ENCODE measurements at regions not wholly inside any gene's neighbourhood (a gene's known extent, or its start where the extent isn't known, plus 50 kb on each side); places are given as distances from the start of the nearest gene placed in this dataset.

DNA sequence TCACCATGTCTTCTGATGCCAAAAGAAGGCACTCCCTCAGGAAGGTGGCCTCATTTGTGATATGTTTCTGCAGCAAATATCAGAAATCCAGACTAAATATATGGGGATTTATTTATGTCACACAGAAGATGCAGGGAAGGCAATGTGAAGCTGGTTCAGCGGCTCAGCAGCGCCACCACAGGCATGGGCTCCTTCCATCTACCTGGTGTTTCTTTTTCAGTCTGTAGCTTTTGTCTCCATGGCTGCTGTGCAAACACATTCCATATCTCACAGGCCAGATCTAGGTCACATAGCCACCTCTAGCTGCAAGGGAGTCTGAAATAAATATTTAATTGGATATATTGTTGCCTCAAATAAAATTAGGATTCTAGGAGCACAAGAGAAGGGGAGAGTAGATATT is 502.1 kb upstream of the IL12A start:
- peaks cover 8% of the 10 kb centered on the region for H3K27me3 Mint-ChIP-seq (ENCODE audit: insufficient read depth, unreplicated experiment)
- no peaks in the 10 kb centered on the region for H3K4me1 Mint-ChIP-seq (ENCODE audit: low read depth, unreplicated experiment)
- H3K36me3 Mint-ChIP-seq (ENCODE audit: insufficient read depth, unreplicated experiment): no peaks in the 10 kb centered on the region
- no peaks in the 10 kb centered on the region for H3K27me3 ChIP-seq (replicated peaks; ENCODE audit: control insufficient read depth, insufficient read depth, low read length)
- BruUV-seq (replicated peaks): no TSS peak
- no peaks in the 10 kb centered on the region for H3K4me1 ChIP-seq
- H3K9me3 ChIP-seq: no peaks in the 10 kb centered on the region
- intact Hi-C loops (cut with micrococcal nuclease; ENCODE audit: unreplicated experiment): no loop called here
- no peak for DNase-seq
- no peak overlapping the region for H3K27ac Mint-ChIP-seq (ENCODE audit: unreplicated experiment)
- H3K4me3 ChIP-seq (ENCODE audit: low read depth, low read length): no peak overlapping the region
- ChIA-PET POLR2A (no interaction called here), CTCF (no interaction called here)
- TF ChIP-seq, protein P1, sequence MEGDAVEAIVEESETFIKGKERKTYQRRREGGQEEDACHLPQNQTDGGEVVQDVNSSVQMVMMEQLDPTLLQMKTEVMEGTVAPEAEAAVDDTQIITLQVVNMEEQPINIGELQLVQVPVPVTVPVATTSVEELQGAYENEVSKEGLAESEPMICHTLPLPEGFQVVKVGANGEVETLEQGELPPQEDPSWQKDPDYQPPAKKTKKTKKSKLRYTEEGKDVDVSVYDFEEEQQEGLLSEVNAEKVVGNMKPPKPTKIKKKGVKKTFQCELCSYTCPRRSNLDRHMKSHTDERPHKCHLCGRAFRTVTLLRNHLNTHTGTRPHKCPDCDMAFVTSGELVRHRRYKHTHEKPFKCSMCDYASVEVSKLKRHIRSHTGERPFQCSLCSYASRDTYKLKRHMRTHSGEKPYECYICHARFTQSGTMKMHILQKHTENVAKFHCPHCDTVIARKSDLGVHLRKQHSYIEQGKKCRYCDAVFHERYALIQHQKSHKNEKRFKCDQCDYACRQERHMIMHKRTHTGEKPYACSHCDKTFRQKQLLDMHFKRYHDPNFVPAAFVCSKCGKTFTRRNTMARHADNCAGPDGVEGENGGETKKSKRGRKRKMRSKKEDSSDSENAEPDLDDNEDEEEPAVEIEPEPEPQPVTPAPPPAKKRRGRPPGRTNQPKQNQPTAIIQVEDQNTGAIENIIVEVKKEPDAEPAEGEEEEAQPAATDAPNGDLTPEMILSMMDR (IDR thresholded peaks at IDR 0.05; ENCODE audit: insufficient read depth in 1 of 2, low read depth in 1 of 2, low read length in 1 of 2, severe bottlenecking in 1 of 2, unreplicated experiment in 1 of 2): no peak
- H3K4me3 Mint-ChIP-seq (ENCODE audit: unreplicated experiment): no peak overlapping the region
- no peaks in the 10 kb centered on the region for H3K36me3 ChIP-seq (ENCODE audit: control insufficient read depth, insufficient read depth, low read length)
- H3K9me3 Mint-ChIP-seq (ENCODE audit: unreplicated experiment): no peaks in the 10 kb centered on the region

- no peaks in the 10 kb centered on the region for H3K27me3 ChIP-seq (replicated peaks; ENCODE audit: control insufficient read depth, insufficient read depth, low read length)
- TF ChIP-seq, protein P1 (IDR thresholded peaks at IDR 0.05; ENCODE audit: insufficient read depth in 1 of 2, low read depth in 1 of 2, low read length in 1 of 2, severe bottlenecking in 1 of 2, unreplicated experiment in 1 of 2): no peak
- no peaks in the 10 kb centered on the region for H3K4me1 ChIP-seq
- H3K9me3 ChIP-seq: no peaks in the 10 kb centered on the region
- intact Hi-C loops (cut with micrococcal nuclease; ENCODE audit: unreplicated experiment): no loop called here
- peaks cover 9% of the 10 kb centered on the region for H3K27me3 Mint-ChIP-seq (ENCODE audit: insufficient read depth, unreplicated experiment)
- CTCF ChIA-PET: no interaction called here
- no peaks in the 10 kb centered on the region for H3K4me1 Mint-ChIP-seq (ENCODE audit: low read depth, unreplicated experiment)
- H3K27ac Mint-ChIP-seq (ENCODE audit: unreplicated experiment): no peak overlapping the region
- no peaks in the 10 kb centered on the region for H3K9me3 Mint-ChIP-seq (ENCODE audit: unreplicated experiment)
- no peak for DNase-seq
- BruUV-seq (replicated peaks): no TSS peak
- no peak overlapping the region for H3K4me3 Mint-ChIP-seq (ENCODE audit: unreplicated experiment)
- POLR2A ChIA-PET: no interaction called here
- H3K4me3 ChIP-seq (ENCODE audit: low read depth, low read length): no peak overlapping the region
- no peaks in the 10 kb centered on the region for H3K36me3 Mint-ChIP-seq (ENCODE audit: insufficient read depth, unreplicated experiment)
- no peaks in the 10 kb centered on the region for H3K36me3 ChIP-seq (ENCODE audit: control insufficient read depth, insufficient read depth, low read length)
Observed at GRCh38 chr3:159487304-159487703, 501.3 kb upstream of the IL12A start.

DNA sequence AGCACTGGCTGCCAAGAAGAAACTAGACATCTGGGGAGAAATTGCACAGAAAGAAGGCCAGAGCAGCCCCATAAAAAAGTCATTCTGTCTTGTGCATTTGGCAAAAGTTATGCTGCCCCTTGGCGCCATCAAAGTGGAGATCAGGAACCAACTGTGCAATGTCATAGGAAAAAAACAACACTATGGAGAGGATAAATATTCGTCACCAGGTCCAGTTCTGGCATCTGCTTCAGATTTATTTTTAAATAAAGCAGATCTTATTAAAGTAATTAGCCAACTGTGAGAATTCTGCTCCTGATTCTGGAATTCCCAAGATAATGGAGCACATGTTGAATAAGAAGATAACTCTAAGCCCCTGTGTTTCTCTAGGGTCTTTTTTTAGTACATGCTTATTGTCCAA is 500.0 kb upstream of the IL12A start:
- ChIA-PET CTCF (no interaction called here), POLR2A (no interaction called here)
- Histone ChIP-seq H3K27me3 (replicated peaks; ENCODE audit: control insufficient read depth, insufficient read depth, low read length) (no peaks in the 10 kb centered on the region), H3K36me3 (ENCODE audit: control insufficient read depth, insufficient read depth, low read length) (no peaks in the 10 kb centered on the region), H3K4me1 (no peaks in the 10 kb centered on the region), H3K4me3 (ENCODE audit: low read depth, low read length) (no peak overlapping the region), H3K9me3 (no peaks in the 10 kb centered on the region)
- no peaks in the 10 kb centered on the region for H3K4me1 Mint-ChIP-seq (ENCODE audit: low read depth, unreplicated experiment)
- H3K27ac Mint-ChIP-seq (ENCODE audit: unreplicated experiment): no peak overlapping the region
- no peaks in the 10 kb centered on the region for H3K9me3 Mint-ChIP-seq (ENCODE audit: unreplicated experiment)
- DNase-seq: no peak
- TF ChIP-seq, protein P1 (IDR thresholded peaks at IDR 0.05; ENCODE audit: insufficient read depth in 1 of 2, low read depth in 1 of 2, low read length in 1 of 2, severe bottlenecking in 1 of 2, unreplicated experiment in 1 of 2): no peak
- peaks cover 11% of the 10 kb centered on the region for H3K27me3 Mint-ChIP-seq (ENCODE audit: insufficient read depth, unreplicated experiment)
- H3K4me3 Mint-ChIP-seq (ENCODE audit: unreplicated experiment): no peak overlapping the region
- BruUV-seq (replicated peaks): no TSS peak
- intact Hi-C loops (cut with micrococcal nuclease; ENCODE audit: unreplicated experiment): no loop called here
- H3K36me3 Mint-ChIP-seq (ENCODE audit: insufficient read depth, unreplicated experiment): no peaks in the 10 kb centered on the region
